BJ (cell line): ENCODE measurements at regions not wholly inside any gene's neighbourhood (a gene's known extent, or its start where the extent isn't known, plus 50 kb on each side); places are given as distances from the start of the nearest gene placed in this dataset.
A peak's percentile ranks its signal among the peaks of the same experiment; 100 is the strongest.

Experiments used
- CTCF ChIA-PET: fragments of 350-600 bp; formaldehyde crosslinking; extraction: SDS; loops from one replicate; lab custom pipeline; 2021; ENCODE audit warnings: antibody characterized with exemption, inconsistent platforms; lab: Yijun Ruan, JAX
- POLR2A ChIA-PET: fragments of 300-600 bp; sonication (Branson Sonifier 250); formaldehyde crosslinking; extraction: SDS; loops from one replicate; lab custom pipeline; 2021; ENCODE audit warnings: antibody characterized with exemption; lab: Charles Lee
- DNase-seq: peaks from one replicate; pipeline ENCODE4 v3.0.0-alpha.2; 2011; ENCODE audit warnings: low read depth
- H3K27me3 ChIP-seq: 2 replicates; pipeline ENCODE4 v1.6.0; 2011; ENCODE audit warnings: low read length; ENCODE audit not compliant: control insufficient read depth, insufficient read depth
- H3K36me3 ChIP-seq: 2 replicates; pipeline ENCODE4 v1.5.1; 2011; ENCODE audit warnings: low read length; ENCODE audit not compliant: control insufficient read depth, insufficient read depth
- H3K4me3 ChIP-seq: 2 replicates; pipeline ENCODE4 v1.5.1; 2011; ENCODE audit warnings: low read depth, mild to moderate bottlenecking, control low read depth, low read length
- TF ChIP-seq, protein P1 (sequence below): IDR thresholded peaks from 2 replicates; pipeline ENCODE4 v1.5.1; 2011; ENCODE audit warnings: low read depth, mild to moderate bottlenecking, control low read depth, inconsistent platforms, low read length, moderate library complexity; ENCODE audit not compliant: insufficient read depth

DNA sequence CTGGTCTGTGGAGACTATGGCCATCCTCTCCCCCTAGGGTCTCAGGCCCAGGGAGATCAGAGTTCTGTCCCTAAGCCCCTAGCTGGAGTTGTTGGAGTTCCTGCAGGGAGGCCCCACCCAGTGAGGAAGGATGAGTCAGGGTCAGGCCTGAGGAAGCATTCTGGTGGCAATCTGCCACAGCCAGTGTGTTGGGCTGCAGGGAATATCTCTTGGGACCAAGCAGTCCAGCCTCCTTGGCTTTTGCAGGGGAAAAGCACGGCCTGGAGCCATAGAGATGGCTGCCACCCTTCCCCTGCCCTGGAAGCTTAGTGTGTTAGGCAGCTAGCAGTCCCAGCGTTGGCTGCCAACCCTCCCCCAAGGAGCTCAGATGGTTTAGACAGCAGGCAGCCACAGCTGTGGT is 202.4 kb downstream of the RTL9 start:
- no peak overlapping the region for H3K4me3 ChIP-seq
- ChIA-PET CTCF (no interaction called here), POLR2A (no interaction called here)
- TF ChIP-seq, protein P1, sequence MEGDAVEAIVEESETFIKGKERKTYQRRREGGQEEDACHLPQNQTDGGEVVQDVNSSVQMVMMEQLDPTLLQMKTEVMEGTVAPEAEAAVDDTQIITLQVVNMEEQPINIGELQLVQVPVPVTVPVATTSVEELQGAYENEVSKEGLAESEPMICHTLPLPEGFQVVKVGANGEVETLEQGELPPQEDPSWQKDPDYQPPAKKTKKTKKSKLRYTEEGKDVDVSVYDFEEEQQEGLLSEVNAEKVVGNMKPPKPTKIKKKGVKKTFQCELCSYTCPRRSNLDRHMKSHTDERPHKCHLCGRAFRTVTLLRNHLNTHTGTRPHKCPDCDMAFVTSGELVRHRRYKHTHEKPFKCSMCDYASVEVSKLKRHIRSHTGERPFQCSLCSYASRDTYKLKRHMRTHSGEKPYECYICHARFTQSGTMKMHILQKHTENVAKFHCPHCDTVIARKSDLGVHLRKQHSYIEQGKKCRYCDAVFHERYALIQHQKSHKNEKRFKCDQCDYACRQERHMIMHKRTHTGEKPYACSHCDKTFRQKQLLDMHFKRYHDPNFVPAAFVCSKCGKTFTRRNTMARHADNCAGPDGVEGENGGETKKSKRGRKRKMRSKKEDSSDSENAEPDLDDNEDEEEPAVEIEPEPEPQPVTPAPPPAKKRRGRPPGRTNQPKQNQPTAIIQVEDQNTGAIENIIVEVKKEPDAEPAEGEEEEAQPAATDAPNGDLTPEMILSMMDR = no peak
- no peaks in the 10 kb centered on the region for H3K27me3 ChIP-seq
- no peaks in the 10 kb centered on the region for H3K36me3 ChIP-seq
- no peak for DNase-seq

- Histone ChIP-seq H3K36me3 (no peaks in the 10 kb centered on the region), H3K4me3 (no peak overlapping the region), H3K27me3 (no peaks in the 10 kb centered on the region)
- DNase-seq = peak; percentile 36
- TF ChIP-seq, protein P1 = no peak
- CTCF ChIA-PET = no interaction called here
- POLR2A ChIA-PET = no interaction called here
These were observed 204.6 kb downstream of the RTL9 start for GRCh38 chrX:110563282-110563681.

GRCh38 chrX:110568441-110568840 is 209.8 kb downstream of the RTL9 start:
- H3K36me3 ChIP-seq = no peaks in the 10 kb centered on the region
- no peak overlapping the region for H3K4me3 ChIP-seq
- no peak for DNase-seq
- TF ChIP-seq, protein P1 = no peak
- ChIA-PET POLR2A (no interaction called here), CTCF (no interaction called here)
- H3K27me3 ChIP-seq = no peaks in the 10 kb centered on the region

DNA sequence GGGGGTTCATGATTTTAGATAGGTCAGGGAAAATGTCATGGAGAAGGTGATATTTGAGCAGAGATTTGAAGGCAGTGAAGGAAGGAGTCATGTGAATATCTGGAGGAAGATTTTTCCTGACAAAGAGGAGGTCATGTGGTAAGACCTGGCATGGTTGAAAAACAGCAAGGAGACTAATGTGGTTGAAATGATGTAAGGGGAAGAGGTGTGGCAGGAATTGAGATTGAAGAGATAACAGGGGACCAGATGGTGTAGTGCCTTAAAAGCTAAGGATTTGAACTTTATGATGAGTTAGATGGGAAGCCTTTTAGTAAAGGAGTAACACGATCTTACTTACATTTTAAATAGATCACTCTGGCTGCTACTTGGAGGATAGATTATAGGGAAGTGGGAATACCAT is 210.9 kb downstream of the RTL9 start:
- peak; percentile 47 for DNase-seq
- ChIA-PET POLR2A (no interaction called here), CTCF (no interaction called here)
- Histone ChIP-seq H3K4me3 (no peak overlapping the region), H3K36me3 (no peaks in the 10 kb centered on the region), H3K27me3 (no peaks in the 10 kb centered on the region)
- TF ChIP-seq, protein P1 = no peak

DNA sequence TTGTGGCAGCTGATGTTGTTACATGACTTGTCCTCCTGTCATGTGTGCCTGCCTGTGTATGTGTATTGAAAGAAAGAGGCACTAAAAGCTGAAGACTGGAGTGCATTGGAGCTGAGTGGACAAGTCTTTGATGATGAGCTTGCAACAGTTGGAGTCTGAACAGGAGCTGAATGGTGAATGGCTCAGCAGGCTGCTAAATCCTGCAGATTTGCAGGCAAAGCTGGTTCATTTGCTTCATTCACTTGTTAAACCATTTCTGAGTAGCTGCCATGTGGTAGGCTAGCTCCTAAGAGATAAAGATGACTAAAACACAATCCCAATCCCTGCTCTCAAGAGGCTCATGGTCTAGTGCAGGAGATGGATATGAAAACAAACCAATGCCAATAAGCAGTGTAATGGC is 217.3 kb downstream of the CHRDL1 start:
- no peaks in the 10 kb centered on the region for H3K36me3 ChIP-seq
- TF ChIP-seq, protein P1 = no peak
- H3K4me3 ChIP-seq = no peak overlapping the region
- no peak for DNase-seq
- ChIA-PET POLR2A (no interaction called here), CTCF (interaction anchor here (1.4 kb wide), 1 partner anchor 15 kb away, joined by 3 read pairs; no protein-coding TSS in a partner anchor)
- 0 out of 2 replicates have a peak, but pooled peaks cover 2% of the 10 kb centered on the region for H3K27me3 ChIP-seq
